Neural cell (in vitro differentiated cells): ENCODE measurements at regions not wholly inside any gene's neighbourhood (a gene's known extent, or its start where the extent isn't known, plus 50 kb on each side); places are given as distances from the start of the nearest gene placed in this dataset.

Source experiments
- H2AFZ ChIP-seq: fragments of 200-600, 300-800 bp; sonication (generic), shearing (Covaris generic); 2 replicates; pipeline ENCODE4 v1.6.0; 2014; ENCODE audit warnings: low read depth, mild to moderate bottlenecking, antibody characterized with exemption, low read length, moderate library complexity
- H3F3A ChIP-seq: fragments of 200-600 bp; shearing (Covaris generic); 2 replicates; pipeline ENCODE4 v1.6.1; 2016; ENCODE audit warnings: mild to moderate bottlenecking, moderate library complexity, mixed read lengths, antibody characterized with exemption, low read length; ENCODE audit not compliant: insufficient read depth, poor library complexity, severe bottlenecking
- H3K27ac ChIP-seq: fragments of 200-600, 300-800 bp; sonication (generic), shearing (Covaris generic); 2 replicates; pipeline ENCODE4 v1.5.1; 2014; ENCODE audit warnings: mild to moderate bottlenecking, low read length, moderate library complexity
- H3K27me3 ChIP-seq: fragments of 300-800, 200-600 bp; sonication (generic), shearing (Covaris generic); 2 replicates; pipeline ENCODE4 v1.6.0; 2014; ENCODE audit warnings: mild to moderate bottlenecking, low read depth, low read length, moderate library complexity; ENCODE audit not compliant: insufficient read depth
- H3K36me3 ChIP-seq: fragments of 300-800, 200-600 bp; sonication (generic), shearing (Covaris generic); 2 replicates; pipeline ENCODE4 v1.5.1; 2014; ENCODE audit warnings: mild to moderate bottlenecking, antibody characterized with exemption, low read length, moderate library complexity; ENCODE audit not compliant: insufficient read depth
- H3K4me2 ChIP-seq: fragments of 300-800, 200-600 bp; sonication (generic), shearing (Covaris generic); 2 replicates; pipeline ENCODE4 v1.6.0; 2014; ENCODE audit warnings: mild to moderate bottlenecking, low read length
- H3K4me3 ChIP-seq: fragments of 300-800, 200-600 bp; sonication (generic), shearing (Covaris generic); 2 replicates; pipeline ENCODE4 v1.5.1; 2014; ENCODE audit warnings: mild to moderate bottlenecking, low read length, moderate library complexity
- H3K79me2 ChIP-seq: fragments of 200-600 bp; shearing (Covaris generic); replicated peaks from 2 replicates; pipeline ENCODE4 v1.6.0; 2014; ENCODE audit warnings: mild to moderate bottlenecking, low read length, moderate library complexity; ENCODE audit not compliant: insufficient read depth
- H3K9ac ChIP-seq: fragments of 300-800, 200-600 bp; sonication (generic), shearing (Covaris generic); 2 replicates; pipeline ENCODE4 v1.6.1; 2016; ENCODE audit warnings: mild to moderate bottlenecking, low read length, mixed read lengths
- H3K9me2 ChIP-seq: fragments of 200-600 bp; shearing (Covaris generic); 2 replicates; pipeline ENCODE4 v1.6.1; 2016; ENCODE audit warnings: mild to moderate bottlenecking, low read length, mixed read lengths; ENCODE audit not compliant: insufficient read depth
- H3K9me3 ChIP-seq: fragments of 200-600, 300-800 bp; sonication (generic), shearing (Covaris generic); 2 replicates; pipeline ENCODE4 v1.6.1; 2016; ENCODE audit warnings: mild to moderate bottlenecking, mixed run types, low read length, moderate library complexity, mixed read lengths
- H4K20me1 ChIP-seq: fragments of 200-600 bp; shearing (Covaris generic); 2 replicates; pipeline ENCODE4 v1.6.1; 2016; ENCODE audit warnings: mild to moderate bottlenecking, mixed run types; ENCODE audit not compliant: insufficient read depth
- CTCF ChIP-seq: fragments of 450-650 bp; IDR thresholded peaks from 2 replicates; pipeline ENCODE4 v1.5.1; 2014; ENCODE audit warnings: antibody characterized with exemption, mild to moderate bottlenecking, moderate library complexity; ENCODE audit not compliant: poor library complexity, severe bottlenecking
- EP300 ChIP-seq: fragments of 450-650 bp; conservative IDR thresholded peaks from 2 replicates; pipeline ENCODE4 v1.6.1; 2014; ENCODE audit warnings: antibody characterized with exemption, mild to moderate bottlenecking, moderate library complexity; ENCODE audit not compliant: poor library complexity, severe bottlenecking
- EZH2 ChIP-seq: fragments of 200-600, 300-800 bp; shearing (Covaris generic), sonication (generic); IDR thresholded peaks from 2 replicates; pipeline ENCODE4 v1.6.1; 2014; ENCODE audit warnings: antibody characterized with exemption, low read length, borderline replicate concordance, mild to moderate bottlenecking; ENCODE audit not compliant: insufficient read depth, poor library complexity, severe bottlenecking
- MXI1 ChIP-seq: fragments of 450-650 bp; conservative IDR thresholded peaks from 2 replicates; pipeline ENCODE4 v1.6.1; 2014; ENCODE audit warnings: antibody characterized with exemption, mild to moderate bottlenecking; ENCODE audit not compliant: poor library complexity, severe bottlenecking
- POLR2AphosphoS5 ChIP-seq: IDR thresholded peaks from 2 replicates; pipeline ENCODE4 v1.6.1; 2012
- RAD21 ChIP-seq: fragments of 450-650 bp; conservative IDR thresholded peaks from 2 replicates; pipeline ENCODE4 v1.6.1; 2014; ENCODE audit warnings: antibody characterized with exemption, mild to moderate bottlenecking, moderate library complexity
- REST ChIP-seq: IDR thresholded peaks from 2 replicates; pipeline ENCODE4 v1.6.1; 2012; ENCODE audit warnings: borderline replicate concordance
- SMC3 ChIP-seq: fragments of 450-650 bp; conservative IDR thresholded peaks from 2 replicates; pipeline ENCODE4 v1.6.1; 2014; ENCODE audit warnings: antibody characterized with exemption, mild to moderate bottlenecking, moderate library complexity; ENCODE audit not compliant: poor library complexity
- TAF1 ChIP-seq: IDR thresholded peaks from 2 replicates; pipeline ENCODE4 v1.6.1; 2012; ENCODE audit warnings: low read depth

GRCh38 chr7:155226261-155227003, 71.2 kb upstream of the INSIG1 start:
- no peak overlapping the region for H3K9ac ChIP-seq
- H3K9me2 ChIP-seq, result no peaks in the 10 kb centered on the region
- H3K4me3 ChIP-seq, result no peak overlapping the region
- H3K27me3 ChIP-seq, result no peaks in the 10 kb centered on the region
- no peaks in the 10 kb centered on the region for H3F3A ChIP-seq
- H3K9me3 ChIP-seq, result no peaks in the 10 kb centered on the region
- no peaks in the 10 kb centered on the region for H3K79me2 ChIP-seq
- no peak for TF ChIP-seq POLR2AphosphoS5
- TF ChIP-seq REST, result no peak
- no peak for TF ChIP-seq CTCF
- no peaks in the 10 kb centered on the region for H3K36me3 ChIP-seq
- H3K4me2 ChIP-seq, result no peak overlapping the region
- H2AFZ ChIP-seq, result no peak overlapping the region
- no peak overlapping the region for H3K27ac ChIP-seq
- no peaks in the 10 kb centered on the region for H4K20me1 ChIP-seq

- no peak overlapping the region for H3K4me2 ChIP-seq
These were observed 70.5 kb upstream of the INSIG1 start for GRCh38 chr7:155227004-155227787.

More at GRCh38 chr7:155227004-155227787, 70.5 kb upstream of the INSIG1 start:
- Histone ChIP-seq H3K9me3 (no peaks in the 10 kb centered on the region), H3K36me3 (no peaks in the 10 kb centered on the region), H3K27ac (no peak overlapping the region), H3K79me2 (no peaks in the 10 kb centered on the region), H2AFZ (no peak overlapping the region), H4K20me1 (no peaks in the 10 kb centered on the region), H3K4me3 (no peak overlapping the region), H3K9me2 (no peaks in the 10 kb centered on the region), H3K27me3 (no peaks in the 10 kb centered on the region), H3K9ac (no peak overlapping the region), H3F3A (no peaks in the 10 kb centered on the region)
- TF ChIP-seq EZH2, result no peak
- no peak for TF ChIP-seq SMC3
- no peak for TF ChIP-seq POLR2AphosphoS5
- no peak for TF ChIP-seq EP300
- TF ChIP-seq TAF1, result no peak
- no peak for TF ChIP-seq MXI1
- no peak for TF ChIP-seq CTCF
- no peak for TF ChIP-seq REST
- TF ChIP-seq RAD21, result no peak
